GM12873 (cell line): ENCODE measurements at regions not wholly inside any gene's neighbourhood (a gene's known extent, or its start where the extent isn't known, plus 50 kb on each side); places are given as distances from the start of the nearest gene placed in this dataset.

Experiments
- CTCF ChIP-seq: IDR thresholded peaks from 2 replicates; pipeline ENCODE4 v1.5.1; 2012; ENCODE audit warnings: low read depth, mild to moderate bottlenecking, moderate library complexity, low read length, control low read depth; ENCODE audit not compliant: insufficient read depth; ENCODE audit errors: missing control alignments

GRCh38 chr2:6341588-6342129, 524.0 kb downstream of the CMPK2 start:
- no peak for TF ChIP-seq CTCF

- TF ChIP-seq CTCF, result no peak
Measured at GRCh38 chr2:6342273-6342920, 523.3 kb downstream of the CMPK2 start.

- no peak for TF ChIP-seq CTCF
Measured at GRCh38 chr2:6343076-6343475, 522.6 kb downstream of the CMPK2 start.

GRCh38 chr2:6352247-6352646, 513.5 kb downstream of the CMPK2 start:
- no peak for TF ChIP-seq CTCF

GRCh38 chr2:6352906-6353515, 512.7 kb downstream of the CMPK2 start:
- peak; percentile 44 for TF ChIP-seq CTCF

GRCh38 chr2:6353669-6354068, 512.0 kb downstream of the CMPK2 start:
- TF ChIP-seq CTCF, result no peak

GRCh38 chr2:6354546-6354945, 511.2 kb downstream of the CMPK2 start:
- TF ChIP-seq CTCF, result no peak
